Vagina (tissue), 2 donors: ENCODE measurements at regions not wholly inside any gene's neighbourhood (a gene's known extent, or its start where the extent isn't known, plus 50 kb on each side); places are given as distances from the start of the nearest gene placed in this dataset.

Experiments used
- POLR2A ChIP-seq, 2 donors: fragments of 450-650 bp; IDR thresholded peaks; one replicate each; pipeline ENCODE4 v1.6.1; 2017; ENCODE audit warnings: antibody characterized with exemption in 2 of 2, mild to moderate bottlenecking in 2 of 2, moderate library complexity in 2 of 2
- POLR2AphosphoS5 ChIP-seq, 2 donors: sonication (generic); formaldehyde crosslinking; IDR thresholded peaks; one replicate each; pipeline ENCODE4 v1.9.0; 2017; ENCODE audit warnings: antibody characterized with exemption in 2 of 2, mild to moderate bottlenecking in 2 of 2, low read depth in 1 of 2; ENCODE audit not compliant: insufficient read depth in 1 of 2
- TF ChIP-seq, protein P1 (sequence below), 3 experiments: fragments of 450-650 bp in 2 of 3; fragments of 200-600 bp in 1 of 3; sonication (generic) in 1 of 3; IDR thresholded peaks; one replicate each; pipeline ENCODE4 v1.5.1; 2017 to 2019; ENCODE audit warnings: antibody characterized with exemption in 3 of 3, mild to moderate bottlenecking in 2 of 3, moderate library complexity in 2 of 3

GRCh38 chr15:79378394-79379109 is 53.6 kb upstream of the MINAR1 start:
- TF ChIP-seq, protein P1, sequence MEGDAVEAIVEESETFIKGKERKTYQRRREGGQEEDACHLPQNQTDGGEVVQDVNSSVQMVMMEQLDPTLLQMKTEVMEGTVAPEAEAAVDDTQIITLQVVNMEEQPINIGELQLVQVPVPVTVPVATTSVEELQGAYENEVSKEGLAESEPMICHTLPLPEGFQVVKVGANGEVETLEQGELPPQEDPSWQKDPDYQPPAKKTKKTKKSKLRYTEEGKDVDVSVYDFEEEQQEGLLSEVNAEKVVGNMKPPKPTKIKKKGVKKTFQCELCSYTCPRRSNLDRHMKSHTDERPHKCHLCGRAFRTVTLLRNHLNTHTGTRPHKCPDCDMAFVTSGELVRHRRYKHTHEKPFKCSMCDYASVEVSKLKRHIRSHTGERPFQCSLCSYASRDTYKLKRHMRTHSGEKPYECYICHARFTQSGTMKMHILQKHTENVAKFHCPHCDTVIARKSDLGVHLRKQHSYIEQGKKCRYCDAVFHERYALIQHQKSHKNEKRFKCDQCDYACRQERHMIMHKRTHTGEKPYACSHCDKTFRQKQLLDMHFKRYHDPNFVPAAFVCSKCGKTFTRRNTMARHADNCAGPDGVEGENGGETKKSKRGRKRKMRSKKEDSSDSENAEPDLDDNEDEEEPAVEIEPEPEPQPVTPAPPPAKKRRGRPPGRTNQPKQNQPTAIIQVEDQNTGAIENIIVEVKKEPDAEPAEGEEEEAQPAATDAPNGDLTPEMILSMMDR (IDR thresholded peaks at IDR 0.05), result no peak
- TF ChIP-seq POLR2AphosphoS5 (IDR thresholded peaks at IDR 0.05; ENCODE audit: insufficient read depth in 1 of 2, low read depth in 1 of 2) (no peak), POLR2A (IDR thresholded peaks at IDR 0.05) (no peak)
